Thyroid gland (tissue), 4 donors: ENCODE measurements at regions not wholly inside any gene's neighbourhood (a gene's known extent, or its start where the extent isn't known, plus 50 kb on each side); places are given as distances from the start of the nearest gene placed in this dataset.

Source experiments
- DNase-seq, 2 donors: peaks; one replicate each; pipeline ENCODE4 v3.0.0-alpha.2; 2019
- H3K27ac ChIP-seq, 3 donors: fragments of 200-600 bp; sonication (generic); 1 replicate in 2 of 3; 2 replicates in 1 of 3; pipeline ENCODE4 v1.5.1; 2016 to 2019; ENCODE audit warnings: mild to moderate bottlenecking in 1 of 3, moderate library complexity in 1 of 3
- H3K27me3 ChIP-seq: fragments of 200-600 bp; sonication (generic); one replicate; pipeline ENCODE4 v1.5.1; 2019
- H3K36me3 ChIP-seq, 2 donors: fragments of 200-600 bp; sonication (generic); one replicate each; pipeline ENCODE4 v1.5.1; 2016 to 2019
- H3K4me1 ChIP-seq, 2 donors: fragments of 200-600 bp; sonication (generic); one replicate each; pipeline ENCODE4 v1.5.1; 2017 to 2019
- H3K4me3 ChIP-seq, 3 donors: fragments of 200-600 bp; sonication (generic); replicated peaks in 1 of 3; 1 replicate in 2 of 3; 2 replicates in 1 of 3; pipeline ENCODE4 v1.5.1; 2016; ENCODE audit warnings: mild to moderate bottlenecking in 1 of 3
- H3K9me3 ChIP-seq: fragments of 200-600 bp; sonication (generic); one replicate; pipeline ENCODE4 v1.5.1; 2017
- POLR2A ChIP-seq, 2 donors: fragments of 450-650 bp; IDR thresholded peaks; one replicate each; pipeline ENCODE4 v1.6.1; 2017; ENCODE audit warnings: antibody characterized with exemption in 2 of 2, mild to moderate bottlenecking in 2 of 2, moderate library complexity in 1 of 2
- WGBS, 2 donors: methylation state at CpG; one replicate each; pipeline ENCODE4 v1.1.5; 2017; 5-methylcytosine and 5-hydroxymethylcytosine counted together
- intact Hi-C: fragments of 100-400 bp; cut with DNase I; formaldehyde crosslinking; loops from one replicate; pipeline ENCODE4 v1.15.1; 2023
- TF ChIP-seq, protein P1 (sequence below), 6 experiments: fragments of 200-600 bp in 3 of 6; fragments of 450-650 bp in 3 of 6; sonication (generic) in 3 of 6; IDR thresholded peaks; one replicate each; pipeline ENCODE4 v1.5.1; 2016 to 2019; ENCODE audit warnings: antibody characterized with exemption in 6 of 6, mild to moderate bottlenecking in 2 of 6, inconsistent platforms in 1 of 6, moderate library complexity in 1 of 6

DNA sequence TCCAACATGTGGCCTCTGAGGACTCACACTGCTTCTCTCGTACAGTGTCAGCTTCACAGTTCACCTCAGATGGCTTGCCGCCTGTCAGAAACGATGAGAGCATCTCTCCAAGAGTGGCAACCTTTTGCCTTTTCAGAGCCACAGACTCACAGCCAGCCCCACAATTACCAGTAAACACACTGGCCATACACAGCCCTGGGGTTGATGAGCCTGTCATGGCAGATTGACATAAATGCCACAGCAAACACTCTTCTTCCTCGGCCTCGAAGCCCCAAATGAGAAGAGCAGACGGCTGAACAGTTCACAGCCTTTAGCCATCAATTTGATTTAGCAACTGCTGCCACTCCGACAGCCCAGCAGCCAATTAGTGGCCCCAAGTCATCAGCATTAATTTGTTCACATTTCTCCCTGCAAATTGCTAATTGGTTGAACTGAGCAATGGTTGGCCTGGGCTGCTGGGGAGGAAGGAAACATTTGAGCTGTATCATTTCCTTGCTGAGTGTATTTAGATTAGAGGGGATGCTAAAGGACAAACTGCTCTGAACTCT, 1142.9 kb downstream of the SORCS3 start:
- TF ChIP-seq, protein P1, sequence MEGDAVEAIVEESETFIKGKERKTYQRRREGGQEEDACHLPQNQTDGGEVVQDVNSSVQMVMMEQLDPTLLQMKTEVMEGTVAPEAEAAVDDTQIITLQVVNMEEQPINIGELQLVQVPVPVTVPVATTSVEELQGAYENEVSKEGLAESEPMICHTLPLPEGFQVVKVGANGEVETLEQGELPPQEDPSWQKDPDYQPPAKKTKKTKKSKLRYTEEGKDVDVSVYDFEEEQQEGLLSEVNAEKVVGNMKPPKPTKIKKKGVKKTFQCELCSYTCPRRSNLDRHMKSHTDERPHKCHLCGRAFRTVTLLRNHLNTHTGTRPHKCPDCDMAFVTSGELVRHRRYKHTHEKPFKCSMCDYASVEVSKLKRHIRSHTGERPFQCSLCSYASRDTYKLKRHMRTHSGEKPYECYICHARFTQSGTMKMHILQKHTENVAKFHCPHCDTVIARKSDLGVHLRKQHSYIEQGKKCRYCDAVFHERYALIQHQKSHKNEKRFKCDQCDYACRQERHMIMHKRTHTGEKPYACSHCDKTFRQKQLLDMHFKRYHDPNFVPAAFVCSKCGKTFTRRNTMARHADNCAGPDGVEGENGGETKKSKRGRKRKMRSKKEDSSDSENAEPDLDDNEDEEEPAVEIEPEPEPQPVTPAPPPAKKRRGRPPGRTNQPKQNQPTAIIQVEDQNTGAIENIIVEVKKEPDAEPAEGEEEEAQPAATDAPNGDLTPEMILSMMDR (IDR thresholded peaks at IDR 0.05) = no peak
- no peak for TF ChIP-seq POLR2A (IDR thresholded peaks at IDR 0.05)

DNA sequence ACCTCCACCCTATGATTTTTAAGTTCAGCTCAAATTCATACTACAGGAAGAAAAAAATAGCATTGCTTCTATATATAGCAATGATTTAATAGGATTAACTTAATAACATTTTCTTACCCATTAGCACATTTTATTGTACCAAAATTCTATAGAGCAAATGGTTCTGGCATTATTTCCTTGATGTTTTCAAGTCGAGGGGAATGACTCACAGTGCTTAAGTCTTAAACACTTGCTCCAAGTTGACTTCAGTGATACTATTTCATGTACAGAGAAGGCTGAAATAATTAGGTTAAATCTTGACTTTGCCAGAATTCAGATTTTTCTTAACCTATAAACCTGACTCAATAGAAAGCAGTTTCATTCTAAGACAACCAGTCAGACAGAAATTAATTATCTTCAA, 1133.8 kb downstream of the SORCS3 start:
- peaks cover 0 to 12% of the 10 kb centered on the region in 2 donors for H3K4me1 ChIP-seq
- no peaks in the 10 kb centered on the region for H3K27me3 ChIP-seq
- TF ChIP-seq, protein P1 (IDR thresholded peaks at IDR 0.05) = no peak
- no peak for TF ChIP-seq POLR2A (IDR thresholded peaks at IDR 0.05)
- H3K4me3 ChIP-seq = no peak overlapping the region
- no peaks in the 10 kb centered on the region for H3K9me3 ChIP-seq
- WGBS, 2 donors = 58 to 68% methylated on average over 1 of the region's 1 CpG
- intact Hi-C loops = no loop called here
- no peak overlapping the region for H3K27ac ChIP-seq
- H3K36me3 ChIP-seq = no peaks in the 10 kb centered on the region
- DNase-seq = no peak

More for the DNA sequence above, 1142.9 kb downstream of the SORCS3 start:
- DNase-seq = no peak
- Histone ChIP-seq H3K36me3 (no peaks in the 10 kb centered on the region), H3K27me3 (no peaks in the 10 kb centered on the region), H3K4me1 (no peaks in the 10 kb centered on the region), H3K27ac (no peak overlapping the region), H3K9me3 (no peaks in the 10 kb centered on the region), H3K4me3 (no peak overlapping the region)
- intact Hi-C loops = no loop called here
- WGBS, 2 donors = 67 to 75% methylated on average over 7 of the region's 7 CpGs

DNA sequence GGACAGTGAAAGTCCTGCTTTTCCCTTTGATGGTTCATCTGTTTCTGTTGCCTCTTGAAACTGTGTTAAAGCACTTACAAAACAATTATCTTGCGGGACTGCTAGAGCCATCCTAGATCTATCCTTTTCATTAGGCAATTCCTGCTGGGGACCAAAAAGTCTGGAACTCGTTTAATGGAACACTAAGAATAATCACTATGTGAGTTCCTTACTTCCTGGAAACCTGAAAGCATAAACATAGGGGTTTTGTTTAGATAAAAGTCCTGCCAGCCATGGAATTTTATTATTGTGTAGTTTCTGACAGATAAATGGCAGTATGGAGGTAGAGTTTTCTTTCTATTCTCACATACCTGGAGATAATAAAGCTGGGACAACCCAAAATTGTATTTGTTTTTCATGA, 1133.3 kb downstream of the SORCS3 start:
- no peak for TF ChIP-seq POLR2A (IDR thresholded peaks at IDR 0.05)
- TF ChIP-seq, protein P1 (IDR thresholded peaks at IDR 0.05) = no peak
- Histone ChIP-seq H3K9me3 (no peaks in the 10 kb centered on the region), H3K27ac (no peak overlapping the region), H3K4me3 (no peak overlapping the region), H3K27me3 (no peaks in the 10 kb centered on the region), H3K4me1 (peaks cover 0 to 17% of the 10 kb centered on the region in 2 donors), H3K36me3 (no peaks in the 10 kb centered on the region)
- intact Hi-C loops = no loop called here
- no peak for DNase-seq
- 34 to 38% methylated on average over 2 of the region's 2 CpGs for WGBS, 2 donors

DNA sequence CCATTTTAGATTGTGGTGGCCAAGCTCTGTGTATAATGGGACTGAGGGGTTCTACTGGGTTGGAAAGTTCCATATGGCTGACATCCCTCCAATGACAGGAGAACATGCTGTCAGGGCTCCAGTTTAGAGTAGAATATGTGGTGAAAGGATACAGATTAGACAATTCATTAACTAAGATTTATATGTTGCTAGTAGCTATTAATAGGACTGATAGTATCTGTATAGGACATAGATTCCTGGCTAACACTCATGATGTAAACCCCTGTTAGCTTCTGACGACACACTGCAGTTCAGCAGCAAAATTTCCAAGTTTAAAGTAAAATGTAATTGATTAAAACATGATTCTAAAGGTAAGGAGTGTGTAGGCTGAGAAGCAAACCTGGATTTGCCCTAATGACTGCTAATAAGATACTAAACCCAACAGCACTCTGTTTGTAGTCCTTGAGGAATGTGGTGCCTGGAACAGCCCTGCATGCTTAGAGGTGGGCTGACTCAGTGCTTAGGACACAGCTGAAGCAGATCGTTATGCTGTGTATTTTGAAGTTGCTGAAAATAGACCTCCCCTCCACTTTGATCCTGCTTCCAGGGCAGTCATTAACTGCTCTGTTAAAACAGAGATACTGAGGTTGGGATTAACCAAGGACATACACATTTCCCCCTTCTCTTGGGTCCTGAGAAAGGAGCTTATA, 1129.6 kb downstream of the SORCS3 start:
- Histone ChIP-seq H3K4me3 (no peak overlapping the region), H3K36me3 (no peaks in the 10 kb centered on the region), H3K4me1 (peaks cover 0 to 20% of the 10 kb centered on the region in 2 donors), H3K27ac (peak overlapping the region in 1 of 3 donors; percentile 29), H3K9me3 (no peaks in the 10 kb centered on the region), H3K27me3 (no peaks in the 10 kb centered on the region)
- intact Hi-C loops = no loop called here
- peak; percentile 8 to 35 for DNase-seq
- 25 to 34% methylated on average over 2 of the region's 2 CpGs for WGBS, 2 donors
- TF ChIP-seq, protein P1 (IDR thresholded peaks at IDR 0.05) = no peak
- TF ChIP-seq POLR2A (IDR thresholded peaks at IDR 0.05) = no peak
